IMR-90 (cell line): ENCODE measurements at regions not wholly inside any gene's neighbourhood (a gene's known extent, or its start where the extent isn't known, plus 50 kb on each side); places are given as distances from the start of the nearest gene placed in this dataset.

ENCODE experiments used
- ATAC-seq: fragments of 200-7000 bp; cut with Tn5 transposase; 2 replicates; pipeline ENCODE4 v1.9.1; 2020; ENCODE audit warnings: low read depth, mild to moderate bottlenecking, moderate library complexity
- BruUV-seq: library from RNA; stranded (reverse); fragments of 400-500 nt; replicated peaks from 2 replicates; lab custom pipeline; 2021; lab: Mats Ljungman, UMichigan
- CTCF ChIA-PET: fragments of 300-600 bp; formaldehyde crosslinking; extraction: SDS; loops from one replicate; lab custom pipeline; 2021; ENCODE audit warnings: antibody characterized with exemption; lab: Yijun Ruan, JAX
- POLR2A ChIA-PET: fragments of 300-600 bp; sonication (Branson Sonifier 250); formaldehyde crosslinking; loops from one replicate; lab custom pipeline; 2022; ENCODE audit warnings: antibody characterized with exemption; ENCODE audit not compliant: unreplicated experiment; lab: Charles Lee
- DNase-seq: peaks from one replicate; pipeline ENCODE4 v3.0.0; 2013
- H2AFZ ChIP-seq: replicated peaks from 2 replicates; pipeline ENCODE3; 2013; ENCODE audit warnings: low read length, mild to moderate bottlenecking; ENCODE audit not compliant: poor library complexity
- H2AK5ac ChIP-seq: 2 replicates; pipeline ENCODE4 v1.6.1; 2013; ENCODE audit warnings: low read depth, low read length, inconsistent platforms
- H2AK9ac ChIP-seq: replicated peaks from 2 replicates; pipeline ENCODE3; 2013; ENCODE audit warnings: mild to moderate bottlenecking, low read depth, low read length, moderate library complexity; ENCODE audit not compliant: poor library complexity
- H2BK120ac ChIP-seq: 2 replicates; pipeline ENCODE4 v1.6.1; 2013; ENCODE audit warnings: low read depth, low read length, inconsistent platforms
- H2BK15ac ChIP-seq: 3 replicates; pipeline ENCODE4 v1.6.1; 2013; ENCODE audit warnings: low read depth, low read length, inconsistent platforms
- H2BK20ac ChIP-seq: 2 replicates; pipeline ENCODE4 v1.6.1; 2013; ENCODE audit warnings: low read depth, mild to moderate bottlenecking, inconsistent platforms, low read length, moderate library complexity
- H2BK5ac ChIP-seq: 2 replicates; pipeline ENCODE4 v1.6.1; 2013; ENCODE audit warnings: mild to moderate bottlenecking, low read depth, low read length, inconsistent platforms; ENCODE audit not compliant: poor library complexity, severe bottlenecking
- H3K14ac ChIP-seq: replicated peaks from 2 replicates; pipeline ENCODE4 v1.6.1; 2013; ENCODE audit warnings: low read depth, low read length, inconsistent platforms
- H3K18ac ChIP-seq: 2 replicates; pipeline ENCODE4 v1.6.1; 2013; ENCODE audit warnings: low read depth, low read length, control low read depth
- H3K23ac ChIP-seq: 2 replicates; pipeline ENCODE4 v1.6.1; 2013; ENCODE audit warnings: low read depth, low read length, inconsistent platforms
- H3K27ac ChIP-seq: 2 replicates; pipeline ENCODE4 v1.5.1; 2013; ENCODE audit warnings: mild to moderate bottlenecking, control low read depth, low read length; ENCODE audit not compliant: insufficient read depth
- H3K27me3 ChIP-seq: 2 replicates; pipeline ENCODE4 v1.6.1; 2013; ENCODE audit warnings: low read length; ENCODE audit not compliant: control insufficient read depth, insufficient read depth
- H3K36me3 ChIP-seq: 2 replicates; pipeline ENCODE4 v1.6.1; 2013; ENCODE audit warnings: low read length, mixed read lengths; ENCODE audit not compliant: control insufficient read depth, insufficient read depth
- H3K4ac ChIP-seq: 2 replicates; pipeline ENCODE4 v1.6.1; 2013; ENCODE audit warnings: low read depth, low read length, inconsistent platforms
- H3K4me1 ChIP-seq: 2 replicates; pipeline ENCODE4 v1.6.1; 2013; ENCODE audit warnings: low read length, mixed read lengths; ENCODE audit not compliant: control insufficient read depth, insufficient read depth
- H3K4me2 ChIP-seq: 2 replicates; pipeline ENCODE4 v1.6.1; 2013; ENCODE audit warnings: low read depth, mild to moderate bottlenecking, control low read depth, low read length, moderate library complexity
- H3K4me3 ChIP-seq: 2 replicates; pipeline ENCODE4 v1.5.1; 2013; ENCODE audit warnings: low read depth, mild to moderate bottlenecking, control low read depth, low read length, moderate library complexity; ENCODE audit not compliant: insufficient read depth
- H3K56ac ChIP-seq: 2 replicates; pipeline ENCODE4 v1.6.1; 2013; ENCODE audit warnings: low read length, inconsistent platforms; ENCODE audit not compliant: insufficient read depth; ENCODE audit errors: extremely low read depth
- H3K79me1 ChIP-seq, 2 experiments: 2 replicates each; pipeline ENCODE4 v1.6.1; 2013; ENCODE audit warnings: low read length in 2 of 2, inconsistent platforms in 1 of 2, low read depth in 1 of 2
- H3K9ac ChIP-seq: 2 replicates; pipeline ENCODE4 v1.6.1; 2013; ENCODE audit warnings: low read depth, low read length, control low read depth
- H3K9me1 ChIP-seq: 2 replicates; pipeline ENCODE4 v1.6.1; 2013; ENCODE audit warnings: low read length, inconsistent platforms; ENCODE audit not compliant: insufficient read depth
- H3K9me3 ChIP-seq: 2 replicates; pipeline ENCODE4 v1.6.1; 2013; ENCODE audit warnings: low read length; ENCODE audit not compliant: control insufficient read depth, insufficient read depth
- H4K20me1 ChIP-seq: 2 replicates; pipeline ENCODE4 v1.6.1; 2013; ENCODE audit warnings: low read length, inconsistent platforms; ENCODE audit not compliant: insufficient read depth
- H4K5ac ChIP-seq: 2 replicates; pipeline ENCODE4 v1.6.1; 2013; ENCODE audit warnings: mild to moderate bottlenecking, low read depth, low read length, control low read depth
- H4K8ac ChIP-seq, 2 experiments: 2 replicates each; pipeline ENCODE4 v1.6.1; 2013; ENCODE audit warnings: low read depth in 2 of 2, low read length in 2 of 2, control low read depth in 1 of 2, inconsistent platforms in 1 of 2
- H4K91ac ChIP-seq: 2 replicates; pipeline ENCODE4 v1.6.1; 2013; ENCODE audit warnings: low read depth, low read length, inconsistent platforms; ENCODE audit not compliant: insufficient read depth
- MAZ ChIP-seq: IDR thresholded peaks from 2 replicates; pipeline ENCODE4 v1.6.1; 2012; ENCODE audit warnings: low read depth, mild to moderate bottlenecking, low read length, improper control_type of control experiment, moderate library complexity, borderline replicate concordance
- POLR2A ChIP-seq: IDR thresholded peaks from 2 replicates; pipeline ENCODE4 v1.6.1; 2012; ENCODE audit warnings: mild to moderate bottlenecking, low read depth, low read length
- RAD21 ChIP-seq: IDR thresholded peaks from 2 replicates; pipeline ENCODE4 v1.6.1; 2012; ENCODE audit warnings: low read length, improper control_type of control experiment
- WGBS, 2 experiments: methylation state at CpG; one replicate each; pipeline versions ENCODE4 v1.1.5 to v1.1.7; 2013; ENCODE audit warnings: missing lambda C conversion rate in 2 of 2; ENCODE audit not compliant: insufficient read length in 1 of 2; ENCODE audit errors: extremely low coverage in 2 of 2; 5-methylcytosine and 5-hydroxymethylcytosine counted together
- dilution Hi-C: fragments of 300-500 bp; cut with HindIII; formaldehyde crosslinking; loops from one replicate; pipeline ENCODE4 v1.14.3; 2018; ENCODE audit warnings: low sequenced_read_pairs; ENCODE audit not compliant: unreplicated experiment
- in situ Hi-C: fragments of 300-500 bp; cut with MboI; formaldehyde crosslinking; loops from 3 replicates; pipeline ENCODE4 v1.14.3; 2019; ENCODE audit warnings: low sequenced_read_pairs, inconsistent platforms, mixed read lengths
- intact Hi-C: fragments of 100-400 bp; cut with micrococcal nuclease; formaldehyde crosslinking; loops from 2 replicates; pipeline ENCODE4 v1.10.0; 2022
- TF ChIP-seq, protein P1 (sequence below): conservative IDR thresholded peaks from 2 replicates; pipeline ENCODE4 v1.5.1; 2012; ENCODE audit warnings: mild to moderate bottlenecking, low read depth, low read length, improper control_type of control experiment
- TF ChIP-seq, protein P2 (sequence below): fragments of 150-350 bp; IDR thresholded peaks from 2 replicates; pipeline ENCODE4 v1.6.1; 2017; ENCODE audit warnings: mild to moderate bottlenecking, antibody characterized with exemption, low read length, low read depth
- TF ChIP-seq, protein P3 (sequence below): fragments of 150-350 bp; IDR thresholded peaks from 2 replicates; pipeline ENCODE4 v1.6.1; 2016; ENCODE audit warnings: low read depth, mild to moderate bottlenecking, low read length, moderate library complexity, borderline replicate concordance

DNA sequence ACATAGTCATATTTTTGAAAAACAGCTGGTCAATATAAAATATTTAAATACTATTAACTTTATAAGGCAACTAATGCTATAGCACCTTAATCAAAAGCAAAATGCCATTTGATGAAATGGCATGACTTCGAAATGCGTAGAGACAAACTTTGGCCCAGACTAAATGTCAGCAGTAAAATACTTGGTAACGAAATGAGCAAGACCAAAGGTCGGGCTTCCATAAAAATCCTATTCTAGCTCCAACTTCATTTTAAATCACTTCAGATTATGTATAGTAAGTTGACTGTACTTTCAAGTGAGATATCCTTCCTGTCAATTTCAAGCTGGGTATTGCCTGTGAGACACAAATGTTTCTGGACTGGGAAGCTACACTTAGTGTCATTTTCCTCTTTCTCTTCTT, 805.4 kb upstream of the ZNF608 start:
- TF ChIP-seq POLR2A: no peak
- TF ChIP-seq RAD21: no peak
- TF ChIP-seq, protein P1, sequence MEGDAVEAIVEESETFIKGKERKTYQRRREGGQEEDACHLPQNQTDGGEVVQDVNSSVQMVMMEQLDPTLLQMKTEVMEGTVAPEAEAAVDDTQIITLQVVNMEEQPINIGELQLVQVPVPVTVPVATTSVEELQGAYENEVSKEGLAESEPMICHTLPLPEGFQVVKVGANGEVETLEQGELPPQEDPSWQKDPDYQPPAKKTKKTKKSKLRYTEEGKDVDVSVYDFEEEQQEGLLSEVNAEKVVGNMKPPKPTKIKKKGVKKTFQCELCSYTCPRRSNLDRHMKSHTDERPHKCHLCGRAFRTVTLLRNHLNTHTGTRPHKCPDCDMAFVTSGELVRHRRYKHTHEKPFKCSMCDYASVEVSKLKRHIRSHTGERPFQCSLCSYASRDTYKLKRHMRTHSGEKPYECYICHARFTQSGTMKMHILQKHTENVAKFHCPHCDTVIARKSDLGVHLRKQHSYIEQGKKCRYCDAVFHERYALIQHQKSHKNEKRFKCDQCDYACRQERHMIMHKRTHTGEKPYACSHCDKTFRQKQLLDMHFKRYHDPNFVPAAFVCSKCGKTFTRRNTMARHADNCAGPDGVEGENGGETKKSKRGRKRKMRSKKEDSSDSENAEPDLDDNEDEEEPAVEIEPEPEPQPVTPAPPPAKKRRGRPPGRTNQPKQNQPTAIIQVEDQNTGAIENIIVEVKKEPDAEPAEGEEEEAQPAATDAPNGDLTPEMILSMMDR: no peak
- TF ChIP-seq, protein P2, sequence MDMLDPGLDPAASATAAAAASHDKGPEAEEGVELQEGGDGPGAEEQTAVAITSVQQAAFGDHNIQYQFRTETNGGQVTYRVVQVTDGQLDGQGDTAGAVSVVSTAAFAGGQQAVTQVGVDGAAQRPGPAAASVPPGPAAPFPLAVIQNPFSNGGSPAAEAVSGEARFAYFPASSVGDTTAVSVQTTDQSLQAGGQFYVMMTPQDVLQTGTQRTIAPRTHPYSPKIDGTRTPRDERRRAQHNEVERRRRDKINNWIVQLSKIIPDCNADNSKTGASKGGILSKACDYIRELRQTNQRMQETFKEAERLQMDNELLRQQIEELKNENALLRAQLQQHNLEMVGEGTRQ: no peak
- TF ChIP-seq, protein P3, sequence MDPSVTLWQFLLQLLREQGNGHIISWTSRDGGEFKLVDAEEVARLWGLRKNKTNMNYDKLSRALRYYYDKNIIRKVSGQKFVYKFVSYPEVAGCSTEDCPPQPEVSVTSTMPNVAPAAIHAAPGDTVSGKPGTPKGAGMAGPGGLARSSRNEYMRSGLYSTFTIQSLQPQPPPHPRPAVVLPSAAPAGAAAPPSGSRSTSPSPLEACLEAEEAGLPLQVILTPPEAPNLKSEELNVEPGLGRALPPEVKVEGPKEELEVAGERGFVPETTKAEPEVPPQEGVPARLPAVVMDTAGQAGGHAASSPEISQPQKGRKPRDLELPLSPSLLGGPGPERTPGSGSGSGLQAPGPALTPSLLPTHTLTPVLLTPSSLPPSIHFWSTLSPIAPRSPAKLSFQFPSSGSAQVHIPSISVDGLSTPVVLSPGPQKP: no peak
- TF ChIP-seq MAZ: no peak
- dilution Hi-C loops: no loop called here
- no peak overlapping the region for H4K91ac ChIP-seq

More for the DNA sequence above, 805.4 kb upstream of the ZNF608 start:
- H3K4me3 ChIP-seq: no peak overlapping the region
- H2BK15ac ChIP-seq: no peak overlapping the region
- no peak overlapping the region for H3K14ac ChIP-seq
- CTCF ChIA-PET: interaction anchor here (0.9 to 1.0 kb wide), 2 partner anchors 46 to 62 kb away, joined by 3 to 4 read pairs; no protein-coding TSS in a partner anchor
- in situ Hi-C loops (no loop called here), intact Hi-C loops (loop anchor here (5.0 kb wide), 1 partner anchor 804 kb away; the partner anchor contains the start of gene ZNF608)
- H3K4me2 ChIP-seq: no peak overlapping the region
- no peak for DNase-seq
- WGBS, 2 experiments: no CpG with 5 or more reads among the region's 4 CpGs
- no peaks in the 10 kb centered on the region for H3K79me1 ChIP-seq
- no peaks in the 10 kb centered on the region for H3K9me3 ChIP-seq
- H3K56ac ChIP-seq: no peak overlapping the region
- H3K36me3 ChIP-seq: no peaks in the 10 kb centered on the region
- ATAC-seq: no peak
- H4K5ac ChIP-seq: no peak overlapping the region
- H4K20me1 ChIP-seq: no peaks in the 10 kb centered on the region
- H3K27me3 ChIP-seq: no peaks in the 10 kb centered on the region
- H2BK120ac ChIP-seq: no peak overlapping the region
- no peak overlapping the region for H2AFZ ChIP-seq
- peaks cover 5% of the 10 kb centered on the region for H3K4me1 ChIP-seq
- H2BK5ac ChIP-seq: no peak overlapping the region
- H2AK5ac ChIP-seq: no peak overlapping the region
- H3K23ac ChIP-seq: no peak overlapping the region
- H3K9ac ChIP-seq: no peak overlapping the region
- H3K4ac ChIP-seq: no peak overlapping the region
- no peak overlapping the region for H2BK20ac ChIP-seq
- no peak overlapping the region for H3K27ac ChIP-seq
- H3K18ac ChIP-seq: no peak overlapping the region
- H4K8ac ChIP-seq: no peak overlapping the region
- BruUV-seq: no TSS peak
- POLR2A ChIA-PET: no interaction called here
- H3K9me1 ChIP-seq: peaks cover 2% of the 10 kb centered on the region; the same call in 1 of the 2 replicates
- H2AK9ac ChIP-seq: no peak overlapping the region
